Activated CD4-positive, alpha-beta T cell treated with anti-CD3 and anti-CD28 coated beads, Interleukin-2, amount 50 U/mL, for 48 hours (primary cell): ENCODE measurements at regions not wholly inside any gene's neighbourhood (a gene's known extent, or its start where the extent isn't known, plus 50 kb on each side); places are given as distances from the start of the nearest gene placed in this dataset.

Experiments used
- DNase-seq, 2 experiments: peaks; one replicate each; pipeline ENCODE4 v3.0.0-alpha.2; 2020

- DNase-seq = no peak
Measured at GRCh38 chr7:25638590-25639244, 410.4 kb upstream of the NPVF start.

GRCh38 chr7:25642849-25643248, 414.6 kb upstream of the NPVF start:
- no peak for DNase-seq

- no peak for DNase-seq
Measured at GRCh38 chr7:25643286-25643685, 415.0 kb upstream of the NPVF start.

- no peak for DNase-seq
Measured at GRCh38 chr7:25643770-25644394, 415.6 kb upstream of the NPVF start.

GRCh38 chr7:25646726-25647413, 418.6 kb upstream of the NPVF start:
- DNase-seq = no peak

GRCh38 chr7:25647872-25648271, 419.6 kb upstream of the NPVF start:
- no peak for DNase-seq

GRCh38 chr7:25652366-25652765, 424.1 kb upstream of the NPVF start:
- no peak for DNase-seq

- no peak for DNase-seq
Measured at GRCh38 chr7:25653384-25653783, 425.1 kb upstream of the NPVF start.

GRCh38 chr7:25656071-25656470, 427.8 kb upstream of the NPVF start:
- DNase-seq = no peak

GRCh38 chr7:25656581-25657026, 428.3 kb upstream of the NPVF start:
- DNase-seq = no peak

GRCh38 chr7:25658375-25658774, 430.1 kb upstream of the NPVF start:
- DNase-seq = no peak

- DNase-seq = no peak
Measured at GRCh38 chr7:25659841-25660240, 431.6 kb upstream of the NPVF start.

GRCh38 chr7:25662841-25663800, 434.8 kb upstream of the NPVF start:
- no peak for DNase-seq

- no peak for DNase-seq
Measured at GRCh38 chr7:25663877-25664276, 435.6 kb upstream of the NPVF start.

- DNase-seq = no peak
Measured at GRCh38 chr7:25664593-25664992, 436.3 kb upstream of the NPVF start.

GRCh38 chr7:25665374-25665773, 437.1 kb upstream of the NPVF start:
- no peak for DNase-seq

- no peak for DNase-seq
Measured at GRCh38 chr7:25665903-25666670, 437.8 kb upstream of the NPVF start.

GRCh38 chr7:25666671-25667060, 438.4 kb upstream of the NPVF start:
- no peak for DNase-seq

- no peak for DNase-seq
Measured at GRCh38 chr7:25669281-25669781, 441.0 kb upstream of the NPVF start.

- no peak for DNase-seq
Measured at GRCh38 chr7:25669961-25670841, 441.9 kb upstream of the NPVF start.

- DNase-seq = no peak
Measured at GRCh38 chr7:25671111-25671510, 442.8 kb upstream of the NPVF start.
